Kidney epithelial cell (primary cell): ENCODE measurements at regions not wholly inside any gene's neighbourhood (a gene's known extent, or its start where the extent isn't known, plus 50 kb on each side); places are given as distances from the start of the nearest gene placed in this dataset.

Experiments used
- DNase-seq: peaks from one replicate; pipeline ENCODE4 v3.0.0-alpha.2; 2010; ENCODE audit warnings: low read depth
- H3K27me3 ChIP-seq: 2 replicates; pipeline ENCODE4 v1.6.0; 2011; ENCODE audit warnings: low read length; ENCODE audit not compliant: control insufficient read depth, insufficient read depth
- H3K36me3 ChIP-seq: 2 replicates; pipeline ENCODE4 v1.5.1; 2011; ENCODE audit warnings: low read length; ENCODE audit not compliant: control insufficient read depth, insufficient read depth
- H3K4me3 ChIP-seq: 2 replicates; pipeline ENCODE4 v1.5.1; 2011; ENCODE audit warnings: low read depth, mild to moderate bottlenecking, control low read depth, low read length
- CTCF ChIP-seq: IDR thresholded peaks from 2 replicates; pipeline ENCODE4 v1.5.1; 2011; ENCODE audit warnings: mild to moderate bottlenecking, moderate library complexity, low read length, control low read depth, inconsistent platforms; ENCODE audit not compliant: insufficient read depth, poor library complexity, severe bottlenecking

- H3K36me3 ChIP-seq = no peaks in the 10 kb centered on the region
- no peak for TF ChIP-seq CTCF
- no peak for DNase-seq
- no peak overlapping the region for H3K4me3 ChIP-seq
- H3K27me3 ChIP-seq = no peaks in the 10 kb centered on the region
These were observed 138.1 kb downstream of the SUCLG1 start for GRCh38 chr2:84320940-84321339.

- H3K27me3 ChIP-seq = no peaks in the 10 kb centered on the region
- no peak overlapping the region for H3K4me3 ChIP-seq
- TF ChIP-seq CTCF = no peak
These were observed 139.5 kb downstream of the SUCLG1 start for GRCh38 chr2:84319581-84319980.

GRCh38 chr2:84317135-84317534 is 141.9 kb downstream of the SUCLG1 start:
- Histone ChIP-seq H3K4me3 (no peak overlapping the region), H3K27me3 (no peaks in the 10 kb centered on the region), H3K36me3 (no peaks in the 10 kb centered on the region)
- DNase-seq = no peak
- no peak for TF ChIP-seq CTCF

More at GRCh38 chr2:84319581-84319980, 139.5 kb downstream of the SUCLG1 start:
- H3K36me3 ChIP-seq = no peaks in the 10 kb centered on the region
- no peak for DNase-seq

DNA sequence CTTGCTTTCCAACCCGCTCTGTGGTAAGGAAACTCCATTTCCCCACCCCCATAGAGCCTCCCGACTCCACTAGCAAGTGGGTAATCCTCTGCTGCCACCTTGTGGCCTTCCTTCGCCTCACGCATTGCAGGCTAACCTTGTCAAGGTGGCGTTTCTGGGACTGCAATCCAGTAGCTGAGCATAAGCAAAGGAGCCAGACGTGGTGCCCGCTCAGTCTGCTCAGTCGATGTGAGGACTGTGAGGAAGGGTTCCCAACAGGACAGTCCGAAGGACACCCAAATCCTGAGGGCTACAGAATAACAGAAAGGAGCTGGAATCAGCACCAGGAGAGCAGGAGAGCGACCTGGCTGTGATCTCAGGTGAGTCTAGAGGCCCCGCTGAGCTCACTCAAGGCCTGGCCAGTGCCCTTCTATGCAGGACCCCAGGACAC is 144.2 kb downstream of the SUCLG1 start:
- no peaks in the 10 kb centered on the region for H3K27me3 ChIP-seq
- TF ChIP-seq CTCF = peak; percentile 91
- DNase-seq = peak; percentile 25
- H3K4me3 ChIP-seq = no peak overlapping the region
- H3K36me3 ChIP-seq = no peaks in the 10 kb centered on the region

GRCh38 chr2:84314250-84314649 is 144.8 kb downstream of the SUCLG1 start:
- Histone ChIP-seq H3K27me3 (peaks cover under 1% of the 10 kb centered on the region), H3K36me3 (no peaks in the 10 kb centered on the region), H3K4me3 (no peak overlapping the region)
- TF ChIP-seq CTCF = no peak
- DNase-seq = no peak

- TF ChIP-seq CTCF = no peak
- peaks cover 2% of the 10 kb centered on the region for H3K27me3 ChIP-seq
- no peak for DNase-seq
- H3K4me3 ChIP-seq = no peak overlapping the region
- H3K36me3 ChIP-seq = no peaks in the 10 kb centered on the region
These were observed 149.8 kb downstream of the SUCLG1 start for GRCh38 chr2:84309281-84309680.
